ENCODE measurements at regions not wholly inside any gene's neighbourhood (a gene's known extent, or its start where the extent isn't known, plus 50 kb on each side); places are given as distances from the start of the nearest gene placed in this dataset.
"Not testable (repeated sequence)": the region's sequence is repeated elsewhere in the genome, so short reads cannot be mapped to it uniquely, and the experiment has no call there.

GRCh38 chr3:197449181-197449580, 106.6 kb downstream of the BDH1 start:
- not testable (repeated sequence) for TF ChIP-seq CTCF (conservative IDR thresholded peaks at IDR 0.05; ENCODE audit: low read length); EZH2phosphoT487 (IDR thresholded peaks at IDR 0.05; ENCODE audit: borderline replicate concordance, low read depth, low read length)
